Neural crest cell (in vitro differentiated cells): ENCODE measurements at regions not wholly inside any gene's neighbourhood (a gene's known extent, or its start where the extent isn't known, plus 50 kb on each side); places are given as distances from the start of the nearest gene placed in this dataset.
A peak's percentile ranks its signal among the peaks of the same experiment; 100 is the strongest.

Experiments
- DNase-seq: peaks from one replicate; pipeline ENCODE4 v3.0.0; 2021; ENCODE audit warnings: low read depth, mixed read lengths, low spot score
- H3K27ac Mint-ChIP-seq: one replicate; pipeline ENCODE4 v1.8.0; 2021; ENCODE audit warnings: mild to moderate bottlenecking, mixed read lengths; ENCODE audit not compliant: unreplicated experiment
- H3K27me3 Mint-ChIP-seq: 2 replicates; pipeline ENCODE4 v1.8.0; 2021; ENCODE audit warnings: low read depth, mild to moderate bottlenecking, mixed read lengths
- H3K36me3 Mint-ChIP-seq: 2 replicates; pipeline ENCODE4 v1.8.0; 2021; ENCODE audit warnings: low read depth, mild to moderate bottlenecking, mixed read lengths
- H3K4me1 Mint-ChIP-seq: 2 replicates; pipeline ENCODE4 v1.8.0; 2021; ENCODE audit warnings: mixed read lengths
- H3K4me3 Mint-ChIP-seq: one replicate; pipeline ENCODE4 v1.8.0; 2021; ENCODE audit warnings: mild to moderate bottlenecking, mixed read lengths
- H3K9me3 Mint-ChIP-seq: 2 replicates; pipeline ENCODE4 v1.8.0; 2021; ENCODE audit warnings: mixed read lengths
- TF ChIP-seq, protein P1 (sequence below): fragments of 200-600 bp; sonication (generic); conservative IDR thresholded peaks from 2 replicates; pipeline ENCODE4 v1.5.0; 2021; ENCODE audit warnings: antibody characterized with exemption, mild to moderate bottlenecking

DNA sequence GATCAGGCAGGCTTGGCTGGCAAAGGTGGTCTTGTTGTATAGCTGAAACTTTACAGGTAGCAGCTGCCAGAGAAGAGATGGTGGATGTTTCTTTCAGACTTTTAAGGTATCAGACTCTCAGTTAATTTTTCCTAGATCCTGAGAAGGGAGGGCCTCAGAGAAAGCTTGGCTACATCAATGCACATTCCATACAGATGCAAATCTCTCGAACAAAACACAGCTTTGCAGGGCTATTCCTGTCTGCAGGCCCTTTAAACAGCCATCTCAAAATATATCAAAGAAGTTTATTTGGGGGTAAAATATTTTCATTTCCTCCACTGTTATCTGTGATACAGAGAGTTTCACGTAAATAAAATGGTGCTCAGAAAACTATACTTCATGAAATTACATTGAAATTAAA is 1584.4 kb downstream of the EFNA5 start:
- Mint-ChIP-seq H3K9me3 (no peaks in the 10 kb centered on the region), H3K36me3 (no peaks in the 10 kb centered on the region), H3K4me1 (peaks cover 11% of the 10 kb centered on the region), H3K27ac (peak overlapping the region; percentile 90), H3K4me3 (no peak overlapping the region), H3K27me3 (no peaks in the 10 kb centered on the region)
- TF ChIP-seq, protein P1, sequence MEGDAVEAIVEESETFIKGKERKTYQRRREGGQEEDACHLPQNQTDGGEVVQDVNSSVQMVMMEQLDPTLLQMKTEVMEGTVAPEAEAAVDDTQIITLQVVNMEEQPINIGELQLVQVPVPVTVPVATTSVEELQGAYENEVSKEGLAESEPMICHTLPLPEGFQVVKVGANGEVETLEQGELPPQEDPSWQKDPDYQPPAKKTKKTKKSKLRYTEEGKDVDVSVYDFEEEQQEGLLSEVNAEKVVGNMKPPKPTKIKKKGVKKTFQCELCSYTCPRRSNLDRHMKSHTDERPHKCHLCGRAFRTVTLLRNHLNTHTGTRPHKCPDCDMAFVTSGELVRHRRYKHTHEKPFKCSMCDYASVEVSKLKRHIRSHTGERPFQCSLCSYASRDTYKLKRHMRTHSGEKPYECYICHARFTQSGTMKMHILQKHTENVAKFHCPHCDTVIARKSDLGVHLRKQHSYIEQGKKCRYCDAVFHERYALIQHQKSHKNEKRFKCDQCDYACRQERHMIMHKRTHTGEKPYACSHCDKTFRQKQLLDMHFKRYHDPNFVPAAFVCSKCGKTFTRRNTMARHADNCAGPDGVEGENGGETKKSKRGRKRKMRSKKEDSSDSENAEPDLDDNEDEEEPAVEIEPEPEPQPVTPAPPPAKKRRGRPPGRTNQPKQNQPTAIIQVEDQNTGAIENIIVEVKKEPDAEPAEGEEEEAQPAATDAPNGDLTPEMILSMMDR = no peak
- DNase-seq = no peak

DNA sequence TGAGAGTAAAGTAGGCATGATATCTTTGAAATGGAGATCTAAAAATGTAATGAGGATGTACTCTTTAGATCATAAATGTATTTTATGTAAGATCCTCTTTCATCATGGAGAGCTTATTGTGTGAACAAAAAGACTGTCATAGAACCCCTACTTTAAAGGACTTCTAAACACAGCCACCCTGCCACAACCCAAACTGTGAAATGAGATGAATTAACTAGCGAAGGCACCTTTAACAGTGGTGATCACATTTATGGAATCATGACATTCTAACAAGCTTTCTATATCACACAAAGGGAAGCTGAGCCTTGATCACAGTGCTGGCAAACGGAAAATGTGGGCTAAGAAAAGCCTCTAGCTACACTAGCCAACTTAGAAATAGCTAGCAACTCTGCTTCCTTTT is 1585.2 kb downstream of the EFNA5 start:
- Mint-ChIP-seq H3K36me3 (no peaks in the 10 kb centered on the region), H3K27ac (no peak overlapping the region), H3K27me3 (no peaks in the 10 kb centered on the region), H3K9me3 (no peaks in the 10 kb centered on the region), H3K4me3 (no peak overlapping the region), H3K4me1 (peaks cover 13% of the 10 kb centered on the region)
- TF ChIP-seq, protein P1 = no peak
- DNase-seq = no peak

DNA sequence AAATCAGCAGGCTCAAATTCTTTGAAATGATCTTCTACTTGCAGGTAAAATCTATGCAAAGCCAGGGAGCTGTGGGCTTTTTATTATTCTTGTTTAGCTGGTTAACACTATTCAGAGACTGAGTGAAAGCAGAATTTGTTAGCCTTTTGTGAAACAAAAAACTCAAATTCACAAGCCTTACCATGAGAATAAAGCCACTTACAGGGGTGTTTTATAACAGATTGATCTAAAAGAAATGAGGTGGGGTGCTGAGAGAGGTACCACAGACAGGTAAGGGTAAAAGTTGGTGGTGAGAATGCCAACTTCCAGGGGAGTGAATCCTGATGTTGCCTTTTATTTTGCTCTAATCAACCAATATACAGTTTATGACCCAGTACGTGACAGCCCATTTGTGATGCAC is 1585.6 kb downstream of the EFNA5 start:
- no peak for DNase-seq
- Mint-ChIP-seq H3K27ac (no peak overlapping the region), H3K9me3 (no peaks in the 10 kb centered on the region), H3K4me1 (peaks cover 16% of the 10 kb centered on the region), H3K4me3 (no peak overlapping the region), H3K36me3 (no peaks in the 10 kb centered on the region), H3K27me3 (no peaks in the 10 kb centered on the region)
- TF ChIP-seq, protein P1 = no peak

DNA sequence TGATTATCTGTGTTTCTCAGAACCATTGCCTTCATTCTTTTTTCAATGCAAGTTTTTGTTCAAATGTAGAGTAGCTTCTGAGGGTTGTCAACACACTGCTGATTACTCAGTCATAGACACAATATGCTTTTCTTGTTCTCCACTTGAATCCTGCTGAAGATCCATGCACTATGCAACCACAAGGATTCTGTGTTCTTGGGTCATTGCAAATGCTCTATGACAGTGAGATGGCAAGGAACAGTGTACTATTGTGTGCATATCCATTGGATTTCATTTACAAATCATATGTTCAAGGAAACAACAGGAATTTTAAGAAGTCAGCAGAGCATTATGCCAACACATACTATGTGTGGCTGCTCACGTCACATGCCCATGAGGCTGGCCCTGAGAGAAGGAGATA is 1590.2 kb downstream of the EFNA5 start:
- H3K4me1 Mint-ChIP-seq = peaks cover 4% of the 10 kb centered on the region
- no peak overlapping the region for H3K4me3 Mint-ChIP-seq
- H3K36me3 Mint-ChIP-seq = no peaks in the 10 kb centered on the region
- no peaks in the 10 kb centered on the region for H3K27me3 Mint-ChIP-seq
- H3K9me3 Mint-ChIP-seq = peaks cover 3% of the 10 kb centered on the region
- no peak overlapping the region for H3K27ac Mint-ChIP-seq
- TF ChIP-seq, protein P1 = no peak
- DNase-seq = no peak

DNA sequence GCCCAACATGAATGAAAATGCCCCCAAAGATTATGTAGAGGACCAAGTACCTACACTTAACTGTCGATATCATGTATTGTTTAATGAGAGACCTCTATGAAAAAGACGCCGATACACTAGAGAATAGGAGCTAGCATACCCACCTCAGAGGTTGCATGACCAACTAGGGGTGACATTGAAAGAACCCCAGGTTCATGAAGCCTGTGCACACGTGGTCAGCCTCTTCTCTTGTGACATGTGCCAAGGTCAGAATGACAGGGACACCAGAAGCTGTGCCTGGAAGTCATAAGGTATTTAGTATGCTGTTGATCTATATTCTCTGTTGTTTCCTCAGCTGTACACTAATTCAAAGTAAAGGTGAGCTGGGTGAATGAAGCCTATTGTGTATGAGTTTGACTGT is 1594.1 kb downstream of the EFNA5 start:
- Mint-ChIP-seq H3K27me3 (no peaks in the 10 kb centered on the region), H3K4me1 (peaks cover 4% of the 10 kb centered on the region), H3K36me3 (no peaks in the 10 kb centered on the region), H3K9me3 (peaks cover 10% of the 10 kb centered on the region), H3K27ac (no peak overlapping the region), H3K4me3 (no peak overlapping the region)
- TF ChIP-seq, protein P1 = no peak
- no peak for DNase-seq

DNA sequence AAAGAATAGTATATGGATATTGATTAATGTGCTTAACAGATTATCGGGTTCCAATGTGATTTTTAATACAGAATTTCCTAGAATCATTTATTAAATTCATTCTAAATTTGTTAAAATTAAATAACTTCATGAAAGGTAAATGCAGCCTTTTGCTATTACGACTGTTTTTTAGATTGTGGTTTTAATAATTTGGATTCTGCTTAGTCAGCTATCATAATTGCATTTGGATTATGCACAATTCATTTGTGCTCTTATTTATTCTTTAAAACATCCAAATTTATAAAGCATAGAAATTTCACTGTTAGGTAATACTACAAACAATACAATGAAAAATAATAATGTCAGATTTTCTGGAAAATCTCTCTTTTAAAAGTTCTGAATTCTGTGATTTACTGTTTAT is 1598.5 kb downstream of the EFNA5 start:
- Mint-ChIP-seq H3K9me3 (peaks cover 15% of the 10 kb centered on the region), H3K4me1 (no peaks in the 10 kb centered on the region), H3K4me3 (no peak overlapping the region), H3K27me3 (no peaks in the 10 kb centered on the region), H3K36me3 (no peaks in the 10 kb centered on the region), H3K27ac (no peak overlapping the region)
- TF ChIP-seq, protein P1 = no peak
- no peak for DNase-seq
